ENCODE measurements at regions not wholly inside any gene's neighbourhood (a gene's known extent, or its start where the extent isn't known, plus 50 kb on each side); places are given as distances from the start of the nearest gene placed in this dataset.
A peak's percentile ranks its signal among the peaks of the same experiment; 100 is the strongest.

DNA sequence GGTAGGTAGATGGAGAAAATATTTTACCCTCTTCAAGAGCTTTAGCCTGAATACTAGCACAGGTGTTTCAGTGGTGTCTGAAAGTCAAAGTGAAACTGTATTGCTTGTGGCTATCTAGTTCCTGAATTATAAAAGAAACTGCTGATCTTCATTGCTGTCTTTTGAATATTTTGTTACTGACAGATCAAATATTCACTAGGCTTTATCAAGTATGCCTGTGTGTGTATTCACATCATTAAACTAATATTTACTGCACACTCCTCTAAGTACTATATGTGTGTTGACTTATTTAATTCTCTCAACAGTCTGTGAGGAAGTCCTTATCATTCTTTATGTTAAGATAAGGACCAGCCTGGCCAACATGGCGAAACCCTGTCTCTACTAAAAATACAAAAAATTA lies 139.6 kb downstream of the SOCS6 start:
- DNase-seq (ENCODE audit: low read depth), result no peak

DNA sequence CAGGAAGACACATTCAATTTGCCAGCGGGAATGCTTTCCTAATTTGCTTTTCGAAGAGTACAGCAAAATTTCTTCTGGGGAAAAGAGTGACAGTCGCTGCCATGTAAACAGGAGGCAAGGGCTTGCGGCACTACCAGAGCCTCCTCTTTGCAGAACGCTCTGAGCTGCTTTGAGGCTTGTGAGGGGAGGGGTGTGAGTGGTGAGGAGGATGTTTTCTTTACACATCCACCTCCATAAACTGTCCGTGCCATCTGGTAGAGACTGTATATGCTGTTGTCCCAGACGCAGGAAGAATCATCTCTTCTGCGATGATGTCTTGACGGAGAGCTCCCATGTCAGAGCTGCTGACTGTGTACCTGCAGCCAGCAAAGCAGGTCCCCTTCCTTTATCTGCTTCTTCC lies 138.0 kb downstream of the SOCS6 start:
- no peak for DNase-seq (ENCODE audit: low read depth)

DNA sequence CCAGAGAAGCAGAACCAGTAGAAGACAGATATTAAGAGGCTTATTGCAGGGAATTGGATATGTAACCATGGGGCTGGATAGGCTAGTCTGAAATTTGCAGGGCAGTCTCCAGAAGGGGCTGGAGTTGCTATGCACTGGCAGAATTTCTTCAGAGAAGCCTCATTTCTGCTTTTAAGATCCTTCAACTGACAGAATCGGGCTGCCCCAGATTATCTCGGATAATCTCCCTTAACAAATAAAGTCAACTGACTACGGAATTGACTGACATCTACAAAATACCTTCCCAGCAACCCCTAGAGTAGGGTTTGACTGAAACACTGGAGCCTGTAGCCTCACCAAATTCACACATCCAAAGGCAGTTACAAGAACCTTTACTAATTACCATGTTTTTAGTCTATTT lies 136.4 kb downstream of the SOCS6 start:
- DNase-seq (ENCODE audit: low read depth), result no peak

DNA sequence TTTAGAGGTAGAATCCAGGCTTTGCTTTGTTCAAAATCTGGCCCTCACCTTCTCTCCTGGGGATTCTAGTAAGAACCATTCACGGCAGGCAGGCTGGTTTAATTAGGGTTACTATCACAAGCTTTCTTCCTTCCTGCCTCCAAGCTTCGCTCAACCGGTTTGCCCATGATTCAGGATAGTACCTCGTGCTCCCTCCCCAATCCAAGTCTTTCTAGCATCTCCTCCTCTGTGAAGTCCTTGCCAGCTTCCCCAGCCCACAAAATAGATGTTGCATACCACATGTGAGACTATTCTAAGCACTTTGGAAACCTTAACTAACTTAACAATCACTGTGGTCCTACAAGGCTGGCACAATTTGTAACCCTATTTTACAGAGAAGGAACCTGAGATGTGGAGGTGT lies 135.1 kb downstream of the SOCS6 start:
- peak; percentile 45 for DNase-seq (ENCODE audit: low read depth)

DNA sequence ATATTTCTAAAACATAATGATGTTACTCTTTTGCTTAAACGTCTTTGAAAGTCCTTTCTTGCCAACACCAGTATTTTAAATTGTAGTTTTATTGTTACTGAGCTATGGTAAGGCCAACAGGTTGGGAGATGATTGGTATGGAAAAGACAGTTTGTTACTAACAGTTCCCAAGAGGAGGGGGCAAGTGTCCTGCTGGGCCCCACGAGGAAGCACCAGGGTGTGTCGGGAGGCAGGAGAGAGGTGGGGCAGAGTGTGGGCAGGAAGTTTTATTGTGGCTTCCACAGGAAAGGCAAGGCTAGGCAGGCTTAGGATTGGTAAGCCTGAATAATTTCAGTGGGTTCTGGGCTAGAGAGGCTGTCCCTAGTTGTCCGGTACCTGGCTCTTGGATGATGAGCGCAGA lies 134.3 kb downstream of the SOCS6 start:
- DNase-seq (ENCODE audit: low read depth), result no peak

DNA sequence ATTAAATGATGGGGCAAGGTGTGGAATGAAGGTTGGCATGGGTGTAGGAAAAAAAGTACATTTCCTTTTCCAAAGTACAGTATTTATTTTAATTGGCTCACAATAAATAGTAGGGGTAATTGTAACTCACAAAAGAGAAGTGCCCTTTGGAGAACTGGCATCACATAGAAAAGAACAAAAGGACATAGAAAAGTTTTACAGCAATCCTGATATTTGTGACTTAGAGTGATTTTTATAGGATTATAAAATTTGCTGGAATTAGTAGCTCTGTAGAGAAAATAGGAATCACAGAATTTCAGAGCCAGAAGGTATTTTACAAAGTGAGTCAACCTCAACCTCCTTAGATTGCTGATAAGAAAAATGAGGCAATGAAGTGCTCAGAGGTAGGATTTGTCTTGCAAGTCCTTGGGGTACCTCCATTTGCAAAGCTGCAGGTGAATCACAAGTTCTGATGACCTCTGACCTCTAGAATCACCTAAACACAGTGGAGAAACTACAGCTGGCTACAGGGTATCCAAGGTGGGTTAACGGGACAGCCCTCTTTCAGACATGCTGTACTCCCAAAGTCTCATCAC lies 133.6 kb downstream of the SOCS6 start:
- no peak for DNase-seq (ENCODE audit: low read depth)

DNA sequence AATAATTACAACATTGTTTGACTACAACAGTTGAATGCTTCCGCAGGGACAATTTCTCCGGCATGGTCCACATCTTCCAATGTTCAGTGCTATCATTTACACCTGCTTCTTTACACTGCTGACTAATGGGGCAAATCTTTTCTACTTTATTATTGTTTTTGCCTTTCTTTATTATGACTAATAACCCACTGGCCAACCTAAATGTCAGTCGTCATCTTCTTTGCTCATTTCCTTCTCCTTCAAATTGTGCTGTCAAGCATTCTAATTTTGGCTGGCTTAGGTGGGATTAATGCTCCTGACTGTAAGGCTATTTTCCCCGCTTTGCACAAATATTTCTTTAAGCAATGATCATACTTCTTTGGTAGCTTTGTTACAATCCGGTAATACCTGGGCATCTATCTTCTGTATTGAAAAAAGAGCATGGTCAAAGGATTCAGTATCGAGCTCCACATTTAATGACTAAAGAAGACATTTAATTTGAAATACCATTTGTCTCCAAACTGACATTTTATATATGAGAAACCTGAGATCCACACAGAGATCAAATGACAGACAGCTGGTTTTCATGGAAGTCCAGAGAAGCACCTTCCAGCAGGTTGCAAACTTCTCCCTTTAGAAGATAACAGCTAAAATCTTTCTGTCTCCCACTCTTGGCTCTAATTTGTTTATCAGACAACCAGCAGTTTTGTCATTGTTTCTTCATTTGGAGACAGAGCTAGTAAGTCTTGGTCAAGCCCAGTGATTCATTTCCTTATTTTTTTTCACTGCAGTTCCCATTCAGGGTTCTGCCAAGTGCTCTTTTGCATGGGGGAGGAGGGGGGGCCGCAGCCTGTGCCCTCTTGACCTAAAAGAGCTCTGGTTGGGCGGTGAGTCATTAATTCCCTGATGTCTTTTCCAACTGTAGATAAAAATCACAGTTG lies 132.9 kb downstream of the SOCS6 start:
- peak; percentile 84 for DNase-seq (ENCODE audit: low read depth)

DNA sequence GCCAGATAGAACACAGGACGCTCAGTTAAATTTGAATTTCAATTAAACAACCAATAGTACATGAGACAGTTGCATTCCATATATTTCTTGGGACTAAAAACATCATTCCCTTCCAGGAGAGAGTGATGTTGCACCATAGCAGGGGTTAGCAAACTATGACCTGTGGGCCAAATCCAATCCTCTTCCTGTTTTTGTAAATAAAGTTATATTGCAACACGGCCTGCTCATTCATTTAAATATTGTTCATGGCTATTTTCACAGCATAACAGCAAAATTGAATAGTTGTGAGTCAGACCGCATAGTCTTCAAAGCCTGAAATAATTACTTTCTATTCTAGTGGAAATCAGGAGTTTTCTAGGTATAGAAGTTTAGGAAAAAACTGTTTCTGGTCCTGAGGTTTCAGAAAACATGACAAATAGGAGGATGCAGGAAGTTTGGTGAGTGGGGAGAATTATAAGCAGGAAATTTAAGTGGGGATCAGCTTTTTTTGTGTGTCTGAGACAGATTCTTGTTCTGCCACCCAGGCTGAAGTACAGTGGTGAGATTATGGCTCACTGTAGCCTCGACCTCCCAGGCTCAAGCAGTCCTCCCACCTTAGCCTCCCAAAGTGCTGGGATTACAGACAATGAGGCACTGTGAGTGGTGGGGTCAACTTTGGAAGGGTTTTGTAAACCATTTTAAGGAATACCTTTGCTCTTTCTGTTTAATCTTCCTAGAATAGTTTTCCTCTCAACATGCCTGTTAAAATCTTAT lies 131.5 kb downstream of the SOCS6 start:
- DNase-seq (ENCODE audit: low read depth), result no peak

DNA sequence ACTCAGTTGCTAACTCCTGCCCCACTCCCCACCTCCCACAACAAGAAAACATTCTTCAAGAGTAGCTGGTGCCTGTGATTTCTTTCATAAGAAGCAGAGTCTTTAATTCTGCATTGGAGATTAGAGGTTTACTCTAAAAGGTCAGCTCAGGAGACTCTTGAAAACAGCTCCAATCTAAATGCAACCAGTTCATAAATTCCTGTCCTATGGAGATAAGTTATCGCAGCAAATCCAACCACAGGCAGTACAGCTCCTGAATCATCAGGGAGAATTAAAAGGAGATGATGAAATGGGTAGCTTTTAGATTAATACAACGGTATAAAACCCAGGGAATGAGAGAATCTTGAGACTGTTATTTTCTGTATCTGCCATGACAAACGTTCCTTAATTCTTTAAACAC lies 130.7 kb downstream of the SOCS6 start:
- DNase-seq (ENCODE audit: low read depth), result no peak

DNA sequence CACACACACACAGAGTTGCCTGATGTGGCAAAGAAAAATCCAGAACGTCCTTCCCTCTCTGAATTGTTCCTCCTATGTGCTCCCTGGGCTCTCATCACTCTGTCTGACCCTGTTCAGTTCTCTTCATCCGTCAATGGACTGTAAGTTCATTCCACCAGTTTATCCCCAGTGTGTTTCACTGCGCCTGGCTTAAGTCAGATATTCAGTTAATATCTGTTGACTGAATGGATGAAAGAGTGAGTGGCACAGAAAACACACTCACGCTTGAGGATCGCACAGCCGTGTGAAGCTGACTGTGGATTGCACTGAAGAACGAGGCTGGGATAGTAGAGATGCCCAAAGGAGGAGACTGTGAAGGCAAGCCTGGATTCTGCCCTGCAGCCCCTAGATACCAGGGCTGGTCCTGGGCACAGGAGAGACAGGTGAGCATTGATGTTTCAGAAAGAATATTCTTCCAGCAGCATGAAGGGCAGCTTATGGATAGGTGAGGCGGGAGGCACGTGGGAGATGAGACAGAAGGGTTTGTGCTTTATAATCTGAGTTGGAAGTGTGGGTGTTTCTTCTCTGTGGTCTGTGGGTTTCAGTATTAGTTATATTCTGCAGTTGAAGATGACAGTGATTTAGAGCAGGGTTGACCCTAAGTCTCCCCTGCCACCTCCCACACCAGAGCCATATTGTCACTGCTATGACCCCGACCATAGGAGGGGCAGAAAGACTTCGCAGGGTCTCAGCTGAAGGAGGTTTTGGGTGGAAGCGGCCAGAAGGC lies 129.9 kb downstream of the SOCS6 start:
- no peak for DNase-seq (ENCODE audit: low read depth)

DNA sequence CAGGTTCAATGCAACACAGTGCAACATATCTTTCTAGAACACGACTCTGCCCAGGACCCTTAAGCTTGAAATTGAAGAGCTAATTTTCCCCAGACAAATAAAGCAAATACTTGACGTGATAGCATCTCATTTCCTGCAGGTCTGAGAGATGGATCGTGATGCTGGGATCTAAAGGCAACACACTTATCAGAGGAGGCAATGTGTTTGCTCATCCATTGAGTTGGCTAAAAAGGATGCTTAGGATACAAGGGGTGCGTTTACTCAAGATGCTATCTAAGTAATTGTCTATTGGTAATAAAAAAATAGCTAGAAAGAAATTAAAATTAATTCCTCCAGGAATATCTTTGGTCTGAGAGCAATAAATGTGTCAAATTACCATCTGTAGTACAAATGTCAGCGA lies 129.0 kb downstream of the SOCS6 start:
- DNase-seq (ENCODE audit: low read depth), result no peak

DNA sequence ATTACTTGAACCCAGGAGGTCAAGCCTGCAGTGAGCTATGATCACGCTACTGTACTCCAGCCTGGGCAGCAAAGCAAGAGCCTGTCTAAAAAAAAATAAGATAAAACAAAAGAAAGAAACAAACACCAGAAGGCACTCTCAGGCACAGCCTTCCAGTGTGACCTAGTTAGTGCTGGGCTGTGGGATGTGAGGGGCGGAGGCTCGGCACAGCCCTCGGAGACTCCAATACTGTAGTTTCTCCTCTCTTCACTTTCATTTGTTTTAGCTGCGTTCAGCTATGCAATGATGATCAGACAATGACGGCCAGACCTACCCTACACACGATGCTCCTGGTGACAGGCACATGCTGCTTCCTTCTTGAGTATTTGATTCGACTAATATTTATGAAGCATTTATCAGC lies 127.7 kb downstream of the SOCS6 start:
- no peak for DNase-seq (ENCODE audit: low read depth)

DNA sequence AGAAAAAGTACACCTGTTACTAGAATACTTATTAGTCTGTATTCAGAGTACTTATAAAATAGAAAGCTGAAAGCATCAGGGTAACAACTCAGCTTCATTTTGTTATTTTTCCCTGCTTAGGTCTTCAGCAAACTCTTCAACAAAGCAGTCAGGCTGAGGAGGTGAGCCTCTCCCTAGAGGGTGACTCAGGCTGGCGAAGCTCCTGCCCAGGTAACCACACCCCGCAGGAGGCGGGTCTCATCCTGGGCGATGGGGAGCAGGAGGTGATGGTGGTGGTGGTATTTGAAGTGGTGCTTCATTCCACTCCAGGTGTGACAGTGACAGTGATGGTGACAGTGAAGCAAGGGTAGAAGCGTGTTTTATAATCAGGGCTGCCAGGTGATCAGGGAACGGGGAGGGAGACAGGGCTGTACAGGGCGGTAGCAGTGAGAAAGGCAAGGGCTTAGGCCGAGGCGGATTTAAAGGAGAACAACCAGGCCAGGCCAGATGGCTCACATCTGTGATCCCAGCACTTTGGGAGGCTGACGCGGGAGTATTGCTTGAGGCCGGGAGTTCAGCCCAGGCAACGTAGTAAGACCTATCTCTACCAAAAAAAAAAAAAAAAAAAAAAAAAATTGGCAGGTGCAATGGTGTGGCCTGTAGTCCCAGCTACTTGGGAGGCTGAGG lies 127.1 kb downstream of the SOCS6 start:
- DNase-seq (ENCODE audit: low read depth), result no peak

DNA sequence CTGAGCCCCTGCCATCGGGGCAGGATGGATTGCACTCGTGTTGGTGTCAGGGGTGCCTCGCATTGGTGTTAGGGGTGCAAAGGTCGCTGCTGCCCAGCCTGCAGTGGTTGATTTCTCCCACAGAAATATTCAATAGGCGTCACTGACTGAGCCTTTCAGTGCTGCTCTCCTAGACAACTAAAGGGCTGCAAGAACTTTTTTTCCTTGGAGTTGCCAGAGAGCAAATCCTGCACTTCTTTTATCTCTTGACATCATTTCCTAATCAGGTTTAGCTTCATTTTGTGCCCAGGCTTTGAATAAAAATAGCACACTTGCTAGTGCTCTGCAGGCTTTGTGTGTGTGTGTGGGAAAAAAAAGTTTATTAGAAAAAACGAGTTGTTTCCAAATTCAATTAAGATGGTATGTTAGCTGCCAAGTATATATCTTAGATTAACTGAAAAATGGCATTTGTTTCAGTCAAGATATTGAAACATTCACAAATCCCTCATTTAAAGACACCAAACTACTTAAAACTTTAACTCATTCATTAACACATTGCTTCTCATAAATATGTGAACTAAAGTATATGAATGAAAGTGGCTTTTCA lies 125.6 kb downstream of the SOCS6 start:
- DNase-seq (ENCODE audit: low read depth), result no peak

DNA sequence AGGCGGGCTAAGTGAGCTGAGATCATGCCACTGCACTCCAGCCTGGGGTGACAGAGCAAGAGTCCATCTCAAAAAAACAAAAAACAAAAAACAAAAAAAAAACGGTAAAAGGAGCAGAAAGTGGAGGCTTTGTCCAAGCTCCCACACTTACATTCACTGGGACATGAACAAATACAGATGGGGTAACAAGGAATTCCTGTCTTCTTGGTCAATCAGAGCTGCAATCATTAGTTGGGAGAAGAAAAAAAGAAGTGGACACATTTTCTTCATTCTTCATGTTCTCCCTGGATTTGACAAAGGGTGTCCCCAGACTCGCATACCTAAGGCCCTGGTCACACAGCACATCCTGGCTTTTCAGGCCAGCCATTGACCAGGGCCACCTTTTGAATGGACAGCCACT lies 124.6 kb downstream of the SOCS6 start:
- DNase-seq (ENCODE audit: low read depth), result no peak

DNA sequence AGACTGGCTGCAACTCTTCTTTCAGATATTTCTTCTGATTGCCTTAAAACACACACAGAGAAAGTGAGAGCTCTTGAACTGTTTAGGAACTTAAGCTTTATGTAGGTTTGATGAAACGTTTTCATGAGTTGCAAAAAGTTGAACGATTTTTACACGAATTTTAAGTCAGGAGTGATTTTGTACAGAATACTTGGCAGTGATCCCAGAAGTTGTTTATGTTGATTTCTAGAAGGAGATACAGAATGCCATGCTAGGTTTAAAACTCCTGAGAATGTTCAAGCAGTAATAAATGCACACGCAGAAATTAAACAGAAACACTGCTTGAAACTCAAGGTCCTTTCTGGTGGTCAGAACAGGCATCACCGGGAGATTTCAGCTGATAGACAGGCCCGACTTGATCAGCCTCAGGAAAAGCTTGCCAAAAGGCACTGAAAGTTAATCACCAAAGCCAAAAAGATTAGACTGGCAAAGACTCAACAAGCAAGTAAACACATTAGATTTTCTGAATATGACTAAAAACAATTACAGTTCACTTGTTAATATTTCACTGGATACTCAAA lies 123.1 kb downstream of the SOCS6 start:
- no peak for DNase-seq (ENCODE audit: low read depth)

DNA sequence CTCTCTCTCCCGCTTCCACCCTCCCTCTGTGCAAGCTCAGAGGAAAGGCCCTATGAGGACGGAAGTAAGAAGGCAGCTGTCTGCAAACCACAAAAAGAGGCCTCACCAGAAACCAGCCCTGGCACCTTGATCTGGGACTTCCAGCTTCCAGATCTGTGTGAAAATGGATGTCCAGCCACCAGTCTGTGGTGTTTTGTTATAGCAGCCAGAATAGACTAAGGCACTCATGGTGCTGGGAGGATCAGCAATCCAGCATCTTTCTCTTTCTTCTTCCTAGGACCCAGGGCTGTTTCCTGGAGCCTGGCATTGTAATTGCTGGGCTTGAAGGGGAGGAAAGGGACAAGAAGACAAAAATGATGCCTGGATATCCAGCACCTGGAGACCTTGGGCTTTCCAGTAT lies 122.5 kb downstream of the SOCS6 start:
- no peak for DNase-seq (ENCODE audit: low read depth)

DNA sequence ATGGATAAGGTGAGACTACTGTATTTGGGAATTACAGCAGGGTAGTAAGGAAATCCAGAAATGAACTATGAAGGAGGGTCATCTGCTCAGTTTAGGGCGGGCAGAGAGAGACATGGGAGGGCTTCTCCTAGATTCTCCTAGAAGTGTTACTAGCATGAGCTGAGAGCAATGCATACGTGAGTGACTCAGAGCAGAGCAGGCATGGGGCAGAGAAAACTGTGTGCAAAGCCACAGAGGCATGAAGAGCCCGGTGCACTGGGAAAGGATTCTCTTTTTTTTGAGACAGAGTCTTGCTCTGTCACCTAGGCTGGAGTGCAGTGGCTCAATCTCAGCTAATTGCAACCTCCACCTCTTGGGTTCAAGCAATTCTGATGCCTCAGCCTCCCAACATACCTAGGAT lies 116.2 kb downstream of the SOCS6 start:
- DNase-seq (ENCODE audit: low read depth), result no peak

DNA sequence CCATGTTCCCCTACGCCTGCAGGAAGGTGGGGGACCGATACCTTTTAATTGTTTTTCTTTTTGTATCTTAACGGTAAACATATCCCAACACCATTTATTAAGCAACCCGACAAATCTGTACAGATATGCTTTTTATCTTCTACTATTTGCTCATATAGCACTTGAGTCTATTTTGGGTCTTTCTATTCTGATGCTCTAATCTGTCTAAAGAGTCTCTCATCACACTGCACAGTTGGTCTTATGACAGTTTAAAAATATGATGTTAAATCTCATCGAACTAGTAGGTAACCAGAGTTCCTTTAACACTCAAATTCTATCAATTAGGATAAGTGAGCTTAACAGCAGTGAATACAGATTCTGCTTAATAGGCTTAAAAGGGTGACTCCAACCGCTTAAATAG lies 111.6 kb downstream of the SOCS6 start:
- no peak for DNase-seq (ENCODE audit: low read depth)

DNA sequence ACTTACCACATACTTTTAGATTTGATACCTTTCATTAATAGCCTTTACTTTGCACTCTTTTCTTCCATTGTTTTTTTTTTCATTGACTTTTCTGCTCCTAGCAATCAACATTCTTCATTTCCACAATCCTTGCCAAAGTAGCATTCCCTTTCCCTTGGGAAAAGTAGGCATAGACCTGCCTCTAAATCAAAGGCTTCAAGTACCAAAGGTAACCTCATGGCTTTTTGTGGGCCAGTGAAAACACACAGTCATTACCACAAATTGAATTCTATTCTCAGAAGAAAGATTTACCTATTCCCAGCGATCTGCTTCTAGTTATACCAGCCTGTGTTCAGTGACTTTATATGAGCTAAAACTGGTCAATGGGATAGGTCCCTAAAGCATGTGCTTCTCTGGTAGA lies 109.2 kb downstream of the SOCS6 start:
- DNase-seq (ENCODE audit: low read depth), result no peak

All from myocyte (in vitro differentiated cells).